ENCODE measurements at regions not wholly inside any gene's neighbourhood (a gene's known extent, or its start where the extent isn't known, plus 50 kb on each side); places are given as distances from the start of the nearest gene placed in this dataset.

DNA sequence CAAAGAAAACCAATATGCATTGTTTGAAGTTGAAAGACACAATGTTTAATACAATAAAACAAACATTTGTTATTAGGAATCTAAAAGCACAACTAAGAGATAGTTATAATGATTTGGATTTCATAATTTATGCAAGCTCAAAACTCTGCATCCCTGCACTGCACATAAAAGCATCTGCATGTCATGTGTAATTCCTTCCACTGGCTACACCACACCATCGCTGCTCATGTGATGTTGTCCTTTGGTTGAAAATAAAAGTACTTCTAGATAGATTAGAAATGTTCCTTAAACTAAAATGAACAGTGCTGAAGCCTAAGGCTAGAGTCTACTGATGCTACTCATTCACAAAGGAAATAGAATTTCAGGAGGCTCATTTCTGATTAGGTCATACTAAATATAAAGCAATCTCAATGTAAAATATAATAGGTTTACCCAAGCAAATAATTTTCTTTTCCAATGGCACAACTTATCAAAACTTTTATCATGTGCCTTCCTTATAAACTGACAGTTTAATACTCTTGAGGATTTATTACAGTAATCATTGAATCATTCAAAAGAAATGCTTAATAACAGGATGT is 130.8 kb upstream of the DKK2 start:
- no peak for DNase-seq (ENCODE audit: low read depth)

DNA sequence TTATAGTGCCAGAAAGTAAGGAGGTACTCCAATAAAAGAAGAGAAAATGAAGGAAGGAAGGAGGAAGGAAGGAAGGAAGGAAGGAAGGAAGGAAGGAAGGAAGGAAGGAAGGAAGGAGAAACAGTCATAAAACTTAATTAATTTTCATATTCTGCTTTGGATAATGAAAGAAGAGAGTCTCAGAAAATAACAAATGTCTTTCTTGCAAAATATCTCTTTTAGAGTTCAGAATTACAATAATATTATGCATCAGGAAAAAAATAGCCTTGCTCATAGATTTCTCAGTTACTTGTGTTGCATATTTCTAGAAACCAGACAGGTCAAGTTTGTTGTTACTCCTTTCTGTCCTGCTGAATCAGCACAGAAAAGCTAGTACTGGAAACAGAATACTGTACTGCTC is 130.1 kb upstream of the DKK2 start:
- no peak for DNase-seq (ENCODE audit: low read depth)

DNA sequence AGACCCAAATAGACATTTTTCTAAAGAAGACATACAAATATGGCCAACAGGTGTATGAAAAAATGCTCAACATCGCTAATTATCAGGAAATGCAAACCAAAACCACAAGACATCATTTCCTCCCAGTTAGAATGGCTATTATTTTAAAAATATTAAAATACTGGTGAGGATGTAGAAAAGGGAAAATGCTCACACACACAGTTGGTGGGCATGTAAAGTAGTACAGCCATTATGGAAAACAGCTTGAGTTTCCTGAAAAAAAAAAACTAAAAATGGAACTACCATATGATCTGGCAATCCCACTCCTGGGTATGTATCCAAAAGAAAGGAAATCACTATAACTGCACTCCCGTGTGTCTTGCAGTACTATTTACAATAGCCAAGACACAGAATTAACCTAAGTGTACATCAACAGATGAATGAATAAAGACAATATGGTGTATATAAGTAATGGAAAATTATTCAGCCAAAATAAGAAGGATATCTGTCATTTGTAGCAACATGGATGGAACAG is 128.9 kb upstream of the DKK2 start:
- no peak for DNase-seq (ENCODE audit: low read depth)

DNA sequence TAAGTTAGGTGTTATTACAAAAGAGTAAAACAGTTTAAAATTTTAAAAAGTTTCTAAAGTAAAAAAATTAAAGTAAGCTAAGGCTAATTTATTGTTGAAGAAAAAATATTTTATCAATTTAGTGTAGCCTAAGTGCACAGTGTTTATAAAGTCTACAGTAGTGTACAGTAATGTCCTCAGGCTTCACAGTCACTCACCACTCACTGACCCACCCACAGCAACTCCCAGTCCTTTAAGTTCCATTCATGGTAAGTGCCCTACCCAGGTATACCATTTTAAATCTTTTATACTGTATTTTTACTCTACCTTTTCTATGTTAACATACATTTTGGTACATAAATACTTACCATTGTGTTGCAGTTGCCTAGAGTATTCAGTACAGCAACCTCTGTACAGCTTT is 120.3 kb upstream of the DKK2 start:
- no peak for DNase-seq (ENCODE audit: low read depth)

GRCh38 chr4:107155366-107155765 is 119.3 kb upstream of the DKK2 start:
- DNase-seq (ENCODE audit: low read depth) = no peak

DNA sequence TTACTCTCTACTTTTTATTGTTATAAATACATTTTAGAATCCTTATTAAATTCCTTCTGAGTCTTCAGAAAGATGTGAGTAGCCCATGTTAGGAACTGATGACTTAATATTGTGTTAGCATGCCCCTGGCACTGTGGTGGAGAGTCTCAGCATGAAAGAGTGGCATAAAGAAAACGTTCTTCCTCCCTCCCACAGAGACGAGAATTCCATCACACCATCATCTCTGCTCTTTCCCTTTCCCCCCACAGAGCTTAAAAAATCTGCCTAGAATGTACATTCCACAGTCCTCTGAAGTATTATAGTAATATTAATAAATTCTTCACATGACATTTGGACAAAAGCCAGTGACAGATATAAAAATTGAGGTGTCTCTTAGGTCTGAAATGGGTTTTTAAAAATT is 117.8 kb upstream of the DKK2 start:
- DNase-seq (ENCODE audit: low read depth) = no peak

DNA sequence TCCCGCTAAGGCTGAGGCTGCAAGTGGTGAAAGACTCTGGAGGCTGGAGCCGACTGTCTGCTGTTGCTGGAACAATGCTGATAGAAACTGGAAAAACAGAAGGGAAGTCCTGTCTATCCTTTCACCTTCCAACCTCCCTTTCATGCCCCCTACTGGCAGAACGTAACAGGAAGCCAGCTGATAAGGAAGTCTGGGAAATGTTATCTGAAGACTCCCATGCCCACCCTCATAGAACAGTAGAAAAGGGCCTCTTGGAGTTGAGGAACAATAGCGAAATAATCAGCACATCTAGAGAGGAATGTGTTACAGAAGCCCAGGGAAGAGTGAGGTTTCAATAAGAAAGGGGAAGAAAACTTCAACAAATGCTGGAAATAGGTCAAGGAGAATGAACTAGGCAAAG is 117.1 kb upstream of the DKK2 start:
- DNase-seq (ENCODE audit: low read depth) = peak; percentile 30

DNA sequence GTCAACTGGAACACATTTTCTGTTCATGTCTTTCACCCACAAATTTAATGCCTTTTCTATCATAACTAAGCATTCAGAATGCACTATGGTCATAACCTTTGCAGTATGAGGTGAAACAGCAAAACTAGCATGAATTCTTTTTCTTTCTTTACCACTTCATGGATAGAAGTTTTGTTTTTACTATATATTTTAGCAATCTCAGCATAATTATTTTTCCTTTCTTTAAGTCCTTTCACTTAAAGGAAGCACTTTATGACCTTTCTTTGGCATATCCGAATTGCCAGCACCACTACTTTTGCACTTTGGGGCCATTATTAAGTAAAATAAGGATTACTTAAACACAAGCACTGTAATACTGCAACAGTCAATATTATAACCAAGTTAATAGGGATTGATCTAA is 115.1 kb upstream of the DKK2 start:
- DNase-seq (ENCODE audit: low read depth) = no peak

DNA sequence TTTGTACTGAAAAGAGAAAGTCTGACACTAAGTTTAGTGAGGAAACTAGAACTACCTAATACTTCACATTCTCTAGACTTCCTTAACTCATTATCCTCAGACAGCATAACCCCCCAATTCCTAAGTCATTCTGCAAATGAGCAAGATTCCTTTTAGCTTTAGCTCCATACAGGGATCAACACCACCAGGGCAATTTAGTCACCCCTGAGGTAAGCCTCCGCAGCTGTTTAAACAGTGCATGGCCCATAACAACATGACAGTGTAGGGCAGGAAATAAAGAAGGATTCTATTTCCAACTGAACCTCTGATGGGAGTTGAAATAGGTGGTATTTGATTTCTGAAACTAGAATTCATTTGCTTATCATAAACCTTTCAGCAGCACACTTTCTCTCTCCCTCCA is 112.8 kb upstream of the DKK2 start:
- peak; percentile 15 for DNase-seq (ENCODE audit: low read depth)

- DNase-seq (ENCODE audit: low read depth) = no peak
Observed at GRCh38 chr4:107147873-107148272, 111.8 kb upstream of the DKK2 start.

DNA sequence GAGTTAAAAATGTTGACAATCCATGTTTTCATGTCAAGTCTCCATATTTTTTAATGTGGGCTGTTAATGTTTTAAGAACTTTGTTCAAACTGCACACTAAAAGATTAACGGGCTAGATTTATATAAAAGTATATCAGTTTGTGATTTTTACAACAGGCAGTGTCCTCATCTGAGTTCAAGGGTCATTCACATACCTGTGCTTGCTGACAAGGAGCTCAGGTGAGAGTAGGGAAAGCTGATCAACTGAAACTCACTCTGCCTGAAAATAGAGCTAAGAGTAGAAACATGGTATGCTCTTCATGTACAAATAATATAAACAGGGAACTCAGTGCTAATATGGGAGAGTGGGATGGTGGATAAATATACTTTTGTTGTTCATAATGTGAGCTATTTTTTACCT is 102.3 kb upstream of the DKK2 start:
- DNase-seq (ENCODE audit: low read depth) = no peak

DNA sequence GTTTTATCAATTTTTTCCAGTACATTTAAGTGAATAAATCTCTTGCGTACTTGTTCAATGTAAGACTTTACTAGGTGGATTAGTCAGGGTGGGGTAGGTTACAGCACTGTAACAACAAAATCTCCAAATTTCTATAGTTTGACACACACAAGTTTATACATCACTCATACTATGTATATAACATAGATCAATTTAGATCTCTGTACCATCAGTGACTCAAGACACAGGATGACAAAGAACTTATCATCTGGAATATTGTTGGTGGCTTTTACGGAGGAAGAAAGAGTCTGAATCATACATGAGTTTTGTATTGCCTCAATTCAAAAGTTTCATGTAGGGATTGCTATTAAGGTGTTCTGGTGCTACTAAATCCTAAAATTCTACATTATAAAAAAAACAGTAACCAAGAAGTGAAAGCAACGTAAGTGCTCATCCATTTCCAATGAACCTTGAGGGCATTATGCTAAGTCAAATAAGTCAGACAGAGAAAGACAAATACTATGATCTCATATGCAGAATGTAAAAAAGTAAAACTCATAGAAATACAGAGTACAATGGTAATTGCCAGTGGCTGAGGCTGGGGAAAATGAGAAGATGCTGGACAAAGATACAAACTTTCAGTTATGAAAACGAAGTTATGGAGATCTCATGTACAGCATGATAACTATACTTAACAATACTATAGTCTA is 98.0 kb upstream of the DKK2 start:
- peak; percentile 11 for DNase-seq (ENCODE audit: low read depth)

DNA sequence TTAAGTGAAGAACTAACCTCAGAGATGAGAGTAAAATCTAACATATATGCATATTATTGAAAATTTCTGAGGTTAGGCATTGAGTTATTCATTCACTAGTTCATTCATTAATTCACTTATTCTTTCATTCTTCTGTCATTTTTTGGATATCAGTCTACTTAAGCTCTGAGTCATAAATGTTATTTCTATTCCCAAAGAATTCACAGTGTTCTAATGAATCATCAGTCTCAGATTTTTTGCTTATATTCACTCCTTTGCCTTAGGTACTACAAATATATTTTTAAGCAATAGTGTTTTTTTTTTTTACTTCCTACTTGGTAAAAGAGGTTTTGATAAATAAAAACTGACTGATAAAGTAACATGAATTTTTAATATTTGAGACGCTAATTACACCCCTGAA is 95.2 kb upstream of the DKK2 start:
- peak; percentile 46 for DNase-seq (ENCODE audit: low read depth)

DNA sequence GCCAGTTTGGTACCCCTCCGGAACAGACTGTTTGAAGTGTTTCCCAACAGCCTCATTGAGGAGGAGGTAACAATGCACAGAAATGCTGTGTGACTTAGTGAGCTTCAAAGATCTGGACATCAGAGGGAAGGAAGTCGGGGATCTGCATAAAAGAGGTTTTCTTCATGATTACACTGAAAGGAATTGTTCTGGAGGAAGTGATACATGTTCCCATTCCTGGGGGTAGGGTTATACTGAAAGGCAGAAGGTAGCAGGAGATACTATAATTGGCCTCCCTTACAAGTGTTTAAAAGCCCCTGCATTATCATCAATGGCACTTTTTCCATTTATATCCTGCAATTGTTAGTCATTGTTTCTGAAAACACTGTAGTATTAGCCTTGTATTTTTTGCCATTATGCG is 94.0 kb upstream of the DKK2 start:
- peak; percentile 37 for DNase-seq (ENCODE audit: low read depth)

GRCh38 chr4:107129611-107130010 is 93.5 kb upstream of the DKK2 start:
- no peak for DNase-seq (ENCODE audit: low read depth)

DNA sequence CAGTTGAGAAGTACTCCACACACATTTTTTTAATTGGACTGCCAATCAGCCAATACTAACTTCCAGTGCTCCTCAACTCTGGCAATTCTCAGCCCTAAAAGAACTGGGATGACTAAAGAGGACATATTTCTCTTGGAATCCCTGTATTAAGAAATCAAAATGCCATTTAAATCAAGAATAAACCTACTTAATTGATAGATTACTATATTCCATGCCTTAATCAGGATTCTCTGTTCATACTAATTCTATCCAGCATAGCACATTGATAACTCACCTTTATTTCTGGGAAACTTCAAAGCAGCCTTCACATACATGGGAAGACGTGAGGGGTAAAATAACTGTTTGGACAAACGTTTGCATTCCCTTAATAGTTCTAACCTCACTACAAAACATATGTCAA is 93.0 kb upstream of the DKK2 start:
- no peak for DNase-seq (ENCODE audit: low read depth)

DNA sequence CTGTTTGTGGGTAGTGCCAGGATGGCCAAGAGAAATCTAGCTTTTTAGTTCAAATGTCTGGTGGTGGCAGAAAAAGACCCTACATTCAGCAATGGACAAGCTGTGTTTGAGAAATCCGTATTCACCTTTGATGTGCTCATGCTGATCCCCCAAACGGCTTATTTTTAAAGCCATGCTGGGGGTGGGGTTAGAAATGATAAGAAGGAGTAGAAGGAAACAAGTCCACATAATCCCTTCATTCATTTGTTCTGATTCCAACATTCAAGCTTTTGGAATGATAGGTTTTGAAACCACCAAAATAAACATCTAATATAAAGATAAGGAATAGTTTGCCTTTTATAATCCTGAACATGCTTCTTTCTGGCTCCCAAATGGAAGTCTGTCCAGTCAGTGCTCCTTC is 92.0 kb upstream of the DKK2 start:
- DNase-seq (ENCODE audit: low read depth) = no peak

DNA sequence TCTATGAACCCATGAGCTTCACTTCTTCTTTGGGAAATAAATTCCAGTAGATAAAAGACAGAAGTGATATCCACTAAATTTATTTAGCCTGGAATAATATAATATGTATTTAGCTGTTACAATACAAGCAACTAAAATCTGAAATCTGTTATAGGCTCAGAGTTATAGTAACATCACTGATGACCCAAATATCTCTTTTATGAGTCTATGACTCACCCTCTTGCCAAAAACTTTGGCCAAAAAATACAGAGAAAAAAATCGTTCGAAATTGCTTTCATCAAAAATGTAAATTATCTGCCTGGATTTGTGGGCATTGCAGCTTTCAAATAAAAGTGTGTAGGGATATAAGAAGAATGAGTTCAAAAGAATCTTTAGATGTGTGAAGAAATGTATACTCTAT is 89.4 kb upstream of the DKK2 start:
- DNase-seq (ENCODE audit: low read depth) = no peak

DNA sequence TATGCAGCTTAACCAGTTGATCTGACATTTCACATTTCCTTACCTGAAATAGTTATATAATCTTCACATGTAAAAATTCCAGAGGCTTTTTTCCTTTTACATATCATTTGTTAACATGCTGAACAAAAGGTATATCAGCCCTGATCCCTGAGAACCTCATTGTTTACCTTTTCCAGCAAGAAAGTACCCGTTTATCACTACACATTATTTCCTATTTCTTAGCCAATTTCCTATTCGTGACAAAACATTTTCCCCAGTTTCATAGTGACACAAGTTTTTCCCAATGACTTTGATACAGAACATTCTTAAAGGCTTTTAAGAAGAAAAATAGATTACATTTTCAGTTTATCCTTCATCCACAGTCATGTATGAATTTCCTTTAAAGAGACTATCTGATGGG is 86.6 kb upstream of the DKK2 start:
- DNase-seq (ENCODE audit: low read depth) = no peak

DNA sequence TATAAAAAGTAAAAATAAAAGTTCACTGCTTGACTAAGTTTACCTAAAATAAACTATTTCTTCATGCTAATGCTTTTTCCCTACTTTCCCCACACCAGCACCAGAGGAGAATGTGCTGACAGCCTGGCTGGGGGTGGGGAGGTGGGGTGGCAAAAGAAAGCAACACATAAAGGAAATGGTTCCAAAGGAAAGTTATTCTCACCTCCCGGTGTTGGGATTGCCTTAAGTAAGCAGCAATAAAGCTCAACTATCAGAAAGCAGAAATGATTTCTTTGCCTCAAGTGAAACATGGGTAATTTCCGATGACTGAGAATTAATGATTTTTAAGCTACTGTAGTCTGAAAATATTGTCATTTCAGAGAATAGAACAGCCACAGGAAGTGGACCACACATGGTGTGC is 84.5 kb upstream of the DKK2 start:
- DNase-seq (ENCODE audit: low read depth) = no peak

DNA sequence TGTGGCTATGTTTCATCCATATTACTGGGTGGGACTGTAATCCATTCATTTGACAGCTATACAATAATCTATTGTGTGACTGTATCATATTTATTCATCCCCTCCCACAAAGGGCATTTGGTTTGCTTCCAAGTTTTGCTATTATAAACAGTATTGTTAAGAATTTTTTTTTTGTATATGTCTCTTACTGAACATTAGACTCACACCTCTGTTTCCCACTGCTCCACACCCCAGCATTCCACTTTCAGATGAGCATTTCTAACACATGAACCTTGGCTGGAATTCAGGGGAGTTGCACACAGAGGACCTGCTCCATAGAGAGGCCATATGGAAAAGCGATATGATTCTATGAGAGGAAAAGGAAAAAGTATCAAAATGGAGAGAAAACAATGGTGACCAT is 81.6 kb upstream of the DKK2 start:
- no peak for DNase-seq (ENCODE audit: low read depth)

DNA sequence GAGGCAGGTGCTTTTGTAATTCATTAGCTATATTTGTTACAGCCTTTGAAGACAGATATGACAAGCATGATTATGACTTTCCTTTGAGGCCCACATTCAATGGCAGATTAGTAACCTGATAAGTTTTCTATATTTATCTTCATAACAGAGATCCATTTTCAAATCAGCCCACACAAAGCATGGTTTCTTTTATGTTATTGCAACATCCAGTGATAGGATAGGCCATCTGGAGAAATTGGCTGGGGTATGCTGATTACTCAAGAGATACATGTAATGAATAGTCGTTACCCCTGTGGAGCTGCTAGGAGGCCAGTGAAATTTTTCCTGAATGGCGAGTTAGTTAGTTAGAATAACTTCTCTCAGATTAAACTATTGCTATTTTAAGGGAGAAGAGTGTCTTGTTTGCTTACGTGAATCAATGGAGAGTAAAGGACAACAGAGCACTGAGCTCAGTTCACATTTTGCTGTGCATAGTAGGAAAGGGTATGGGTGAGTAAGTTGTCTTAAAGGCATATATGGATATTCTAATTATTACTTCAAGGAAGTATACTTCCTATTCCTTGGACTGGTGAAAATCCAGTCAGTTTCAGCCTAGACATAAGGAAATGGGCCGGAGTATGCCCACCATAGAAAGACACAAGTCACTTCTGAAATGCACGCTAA is 79.2 kb upstream of the DKK2 start:
- DNase-seq (ENCODE audit: low read depth) = no peak

DNA sequence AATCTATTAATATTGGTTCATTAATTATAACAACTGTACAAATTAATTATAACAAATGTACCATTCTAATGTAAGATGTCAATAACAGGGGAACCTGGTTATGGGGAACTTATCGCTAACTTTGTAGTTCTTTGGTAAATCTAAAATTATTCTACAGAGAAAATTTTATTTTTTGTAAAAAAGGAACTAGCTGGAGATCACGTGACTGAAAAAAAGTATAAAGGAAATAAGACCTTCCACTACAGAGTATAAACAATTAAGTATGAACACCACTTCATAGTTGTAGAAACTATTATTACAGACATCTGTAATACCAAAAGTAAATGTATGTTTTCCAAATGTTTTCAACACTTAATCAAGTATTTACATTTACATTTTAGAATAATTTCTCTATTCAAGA is 77.9 kb upstream of the DKK2 start:
- DNase-seq (ENCODE audit: low read depth) = no peak
